ENCODE measurements at regions not wholly inside any gene's neighbourhood (a gene's known extent, or its start where the extent isn't known, plus 50 kb on each side); places are given as distances from the start of the nearest gene placed in this dataset.

DNA sequence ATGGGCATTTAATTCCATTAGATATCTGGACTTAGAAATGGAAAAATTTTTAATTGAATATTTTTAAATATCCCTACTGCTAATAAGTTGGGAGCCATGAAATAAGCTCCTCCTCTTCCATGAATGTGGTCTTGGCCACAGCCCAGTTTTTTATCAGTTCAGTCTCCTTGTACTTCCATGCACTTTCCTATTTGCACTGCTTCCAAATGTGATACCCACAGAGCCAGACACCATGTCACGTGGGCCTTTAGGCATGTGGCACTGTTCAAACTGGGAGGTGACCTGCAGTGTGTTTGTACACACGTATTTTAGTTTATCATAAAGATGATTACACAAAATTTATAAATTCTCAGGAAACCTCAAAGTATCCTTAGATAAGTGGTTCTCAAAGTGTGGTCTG, 80.1 kb upstream of the DGKG start:
- TF ChIP-seq POLR2AphosphoS5 (IDR thresholded peaks at IDR 0.05), result no peak
- TF ChIP-seq CTCF (IDR thresholded peaks at IDR 0.05; ENCODE audit: poor library complexity, severe bottlenecking), result no peak
